NCI-H2227 (cell line): ENCODE measurements at regions not wholly inside any gene's neighbourhood (a gene's known extent, or its start where the extent isn't known, plus 50 kb on each side); places are given as distances from the start of the nearest gene placed in this dataset.
"Not testable (repeated sequence)": the region's sequence is repeated elsewhere in the genome, so short reads cannot be mapped to it uniquely, and the experiment has no call there.

Experiments used
- DNase-seq: peaks from one replicate; lab custom pipeline; 2025; ENCODE audit not compliant: unreplicated experiment; lab: John Stamatoyannopoulos, UW

GRCh38 chr4:66855956-66856355, 689.3 kb downstream of the CENPC start:
- DNase-seq, result no peak

DNA sequence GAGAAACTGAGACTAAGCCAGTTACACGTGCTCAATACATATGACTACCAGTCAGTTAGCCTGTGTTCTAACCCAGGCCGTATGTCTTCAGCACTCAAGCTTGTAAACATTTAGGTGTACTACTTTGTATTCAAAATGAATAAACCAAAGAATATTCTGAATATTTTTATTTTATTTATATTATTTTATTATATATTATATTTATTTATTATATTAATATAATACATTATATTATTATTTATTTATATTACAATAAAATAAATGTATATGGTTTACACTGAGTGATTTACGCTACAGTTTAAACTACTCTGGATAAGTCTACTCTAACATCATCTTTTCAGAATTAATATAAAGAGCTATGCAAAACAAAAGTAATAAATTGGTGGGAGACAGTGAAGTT, 691.5 kb downstream of the CENPC start:
- no peak for DNase-seq

- no peak for DNase-seq
Observed at GRCh38 chr4:66852843-66853242, 692.5 kb downstream of the CENPC start.

DNA sequence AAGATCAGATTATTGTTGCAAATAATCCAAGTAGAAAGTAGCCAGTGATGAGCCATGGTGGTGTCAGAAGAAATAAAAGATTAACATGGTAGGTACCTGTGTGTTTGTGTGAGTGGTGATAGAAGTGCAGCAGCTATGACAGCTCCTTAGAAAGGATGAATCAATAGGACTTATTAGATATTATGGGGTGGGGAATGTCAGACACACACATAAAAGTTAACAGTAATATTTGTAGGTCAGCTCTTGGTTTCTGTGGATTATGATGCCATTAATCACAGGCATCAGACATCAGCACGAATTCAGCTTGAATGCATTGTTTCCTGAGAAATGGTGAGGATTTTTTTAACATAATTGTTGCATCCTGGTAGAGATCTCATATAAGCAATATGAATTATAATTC, 695.7 kb downstream of the CENPC start:
- DNase-seq, result no peak

DNA sequence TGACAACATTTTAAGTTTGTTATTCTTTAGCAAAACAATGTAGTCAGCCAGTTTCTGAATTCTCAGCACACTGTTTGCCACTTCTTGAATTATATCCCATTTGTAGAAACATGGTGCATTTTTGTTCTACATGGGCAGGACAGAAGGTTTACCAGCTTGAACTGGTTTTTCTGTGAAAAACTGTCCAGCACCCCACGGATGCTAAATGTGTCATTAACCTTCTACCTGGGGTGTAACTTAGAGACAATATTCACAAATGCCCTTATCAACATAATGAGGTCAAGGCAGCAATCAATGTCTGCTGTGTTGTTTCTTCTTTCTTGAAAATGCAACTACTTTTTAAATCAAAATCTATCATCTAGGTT, 702.6 kb downstream of the CENPC start:
- DNase-seq, result no peak

DNA sequence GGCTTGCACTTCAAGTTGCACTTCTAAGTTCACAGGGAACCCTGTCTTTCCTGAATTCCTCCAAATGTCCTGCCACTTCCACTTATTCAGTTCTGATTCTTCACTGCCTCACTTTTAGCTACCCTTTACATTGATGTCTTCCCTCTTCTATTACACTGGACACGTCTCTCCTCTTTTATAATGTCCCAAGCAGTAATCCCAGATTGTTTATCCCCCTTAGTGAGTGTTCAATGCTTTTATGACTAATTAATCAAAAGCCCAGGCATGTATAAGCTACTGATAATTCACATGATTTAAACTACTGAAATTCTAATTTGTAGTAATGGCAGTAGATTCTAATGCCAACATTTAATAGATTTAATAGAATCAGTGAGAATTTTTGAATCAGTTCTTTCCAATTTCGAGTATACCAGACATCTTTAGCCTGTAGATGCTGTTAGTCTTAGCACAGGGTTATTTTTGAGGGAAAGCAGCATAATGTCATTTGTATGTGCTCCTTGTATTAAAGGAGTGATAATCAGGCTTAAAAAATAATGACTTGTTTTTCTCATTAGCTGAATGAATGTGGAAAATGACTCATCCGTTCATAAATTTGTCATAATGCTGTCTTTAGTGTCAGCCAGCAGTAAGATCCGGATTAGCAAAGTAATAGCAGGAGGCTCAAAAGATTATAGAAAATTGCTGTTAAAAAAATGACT, 703.1 kb downstream of the CENPC start:
- no peak for DNase-seq

DNA sequence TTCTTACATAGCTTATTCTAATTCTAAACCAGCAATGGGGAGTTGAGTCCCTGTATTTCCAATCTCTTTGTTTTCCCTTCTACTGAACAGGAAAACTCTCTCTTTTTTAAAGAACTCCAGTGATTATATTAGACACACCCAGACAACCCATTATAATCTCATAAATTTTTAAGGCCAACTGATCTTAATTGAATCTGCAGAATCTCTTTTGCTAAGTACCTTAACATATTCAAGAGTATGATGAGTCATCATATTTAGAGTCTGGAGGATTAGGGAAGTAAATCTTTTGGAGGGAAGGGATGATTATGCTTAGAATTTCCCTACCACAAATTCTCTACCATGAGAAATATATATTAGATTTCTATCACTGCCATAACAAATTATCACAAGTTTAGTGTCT, 705.1 kb downstream of the CENPC start:
- DNase-seq, result no peak

DNA sequence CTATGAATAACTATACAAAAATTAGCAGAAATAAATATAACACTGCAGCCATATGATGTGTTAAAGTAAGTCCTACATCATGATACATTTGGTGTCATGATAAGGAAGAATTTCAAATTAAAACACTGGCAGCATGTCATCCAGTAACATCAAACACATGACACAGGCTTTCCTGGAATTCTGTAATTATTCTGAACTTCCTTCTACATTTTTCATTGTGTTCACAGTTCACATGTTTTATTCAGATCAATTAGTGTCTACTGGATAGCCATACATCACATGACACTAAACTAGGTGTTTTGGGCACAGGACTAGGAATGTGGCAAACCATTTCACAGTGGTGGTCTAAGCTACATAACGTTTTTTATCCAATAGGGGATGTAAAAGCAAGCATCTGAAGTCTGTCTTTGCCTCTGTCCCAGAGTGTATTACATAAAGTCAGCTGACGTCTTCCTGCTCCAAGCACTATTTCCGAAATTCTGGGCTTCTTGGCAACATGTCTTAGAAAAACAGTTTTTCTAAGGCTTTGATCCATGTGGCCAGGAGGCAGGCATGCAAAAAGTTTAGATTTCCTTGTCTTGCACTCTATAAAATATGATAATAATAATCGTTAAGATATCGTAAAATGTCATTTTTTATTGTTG, 707.9 kb downstream of the CENPC start:
- DNase-seq, result no peak

GRCh38 chr4:66829310-66829709, 716.0 kb downstream of the CENPC start:
- no peak for DNase-seq

GRCh38 chr4:66820681-66821080, 724.6 kb downstream of the CENPC start:
- DNase-seq, result no peak

DNA sequence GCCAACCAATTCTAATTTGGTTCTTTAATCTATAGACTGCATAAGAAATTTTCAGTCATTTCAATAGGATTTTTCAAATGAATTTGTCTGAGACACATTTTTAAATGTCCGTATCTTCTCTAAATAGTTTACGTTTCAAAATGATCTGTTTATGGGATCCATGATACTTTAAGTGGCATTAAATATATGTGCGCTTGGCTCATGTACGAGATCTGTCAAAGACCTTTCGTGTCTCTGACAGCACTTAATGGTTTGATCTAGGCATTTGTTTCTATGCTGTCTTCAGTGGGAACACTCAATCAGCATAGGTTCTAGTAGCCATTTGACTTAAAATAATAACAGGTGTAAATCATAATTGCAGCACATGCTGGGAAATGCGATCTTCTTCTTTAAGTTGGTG, 731.0 kb downstream of the CENPC start:
- DNase-seq, result no peak

- DNase-seq, result peak; percentile 37
Observed at GRCh38 chr4:66805582-66805981, 739.7 kb downstream of the CENPC start.

DNA sequence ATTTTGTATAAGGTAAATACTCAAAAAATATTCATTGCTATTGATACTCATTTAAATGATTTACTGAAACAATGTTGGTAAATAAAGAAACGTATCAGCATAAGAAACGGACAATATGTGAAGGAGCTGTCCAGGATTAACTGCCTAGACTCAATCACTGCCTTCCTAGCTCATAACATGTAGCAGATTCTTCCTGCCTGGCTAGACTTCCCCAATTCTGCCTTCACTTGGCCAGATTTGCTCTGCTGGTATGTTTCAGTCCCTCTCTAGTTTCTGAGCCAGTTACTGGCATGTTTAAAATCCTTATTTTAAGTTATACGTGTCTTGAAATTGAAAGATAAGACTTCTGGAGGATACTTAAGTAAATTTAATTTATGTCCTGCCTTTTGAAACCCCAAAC, 740.3 kb downstream of the CENPC start:
- DNase-seq, result peak; percentile 45

DNA sequence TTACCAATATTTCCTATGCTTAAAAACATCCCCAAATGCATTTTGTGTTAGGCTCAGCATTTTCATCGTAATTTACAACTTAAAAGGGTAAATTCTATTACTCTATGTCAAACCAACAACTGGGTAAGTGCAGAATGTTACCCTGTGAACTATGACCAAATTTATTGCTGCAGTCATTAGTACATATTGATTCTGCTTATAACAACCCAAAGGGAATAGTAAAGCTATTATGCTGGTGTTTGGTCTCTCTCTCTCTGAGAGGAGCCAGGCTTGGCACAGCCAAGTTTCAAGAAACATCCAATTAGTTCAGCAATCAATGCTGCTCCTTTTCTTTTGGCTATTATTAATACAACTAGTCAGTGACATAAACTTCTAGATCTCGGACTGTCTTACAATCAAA, 747.7 kb downstream of the CENPC start:
- no peak for DNase-seq

- DNase-seq, result no peak
Observed at GRCh38 chr4:66795724-66796123, 749.6 kb downstream of the CENPC start.

GRCh38 chr4:66794390-66795034, 750.8 kb downstream of the CENPC start:
- no peak for DNase-seq

GRCh38 chr4:66791686-66792085, 753.6 kb downstream of the CENPC start:
- DNase-seq, result no peak

GRCh38 chr4:66785479-66785878, 759.8 kb downstream of the CENPC start:
- no peak for DNase-seq

GRCh38 chr4:66782751-66783150, 762.6 kb downstream of the CENPC start:
- not testable (repeated sequence) for DNase-seq

DNA sequence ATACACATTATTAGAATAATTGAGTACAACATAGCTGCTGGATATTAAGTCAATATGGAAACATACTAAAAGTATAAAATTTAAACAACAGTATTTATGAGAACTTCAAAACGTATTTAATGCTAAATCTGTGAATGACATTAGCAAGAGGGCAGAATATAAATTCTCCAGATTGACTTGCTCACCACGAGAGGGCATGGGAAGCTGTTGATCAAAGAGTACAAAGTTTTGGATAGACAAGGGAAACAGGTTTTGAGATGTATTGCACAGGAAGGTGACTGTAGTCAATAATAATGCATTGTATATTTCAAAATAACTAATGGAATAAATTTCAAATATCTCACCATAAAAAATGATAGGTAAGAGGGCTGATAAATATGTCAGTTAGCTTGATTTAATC, 768.2 kb downstream of the CENPC start:
- DNase-seq, result no peak

GRCh38 chr4:66769441-66769840, 775.9 kb downstream of the CENPC start:
- no peak for DNase-seq

DNA sequence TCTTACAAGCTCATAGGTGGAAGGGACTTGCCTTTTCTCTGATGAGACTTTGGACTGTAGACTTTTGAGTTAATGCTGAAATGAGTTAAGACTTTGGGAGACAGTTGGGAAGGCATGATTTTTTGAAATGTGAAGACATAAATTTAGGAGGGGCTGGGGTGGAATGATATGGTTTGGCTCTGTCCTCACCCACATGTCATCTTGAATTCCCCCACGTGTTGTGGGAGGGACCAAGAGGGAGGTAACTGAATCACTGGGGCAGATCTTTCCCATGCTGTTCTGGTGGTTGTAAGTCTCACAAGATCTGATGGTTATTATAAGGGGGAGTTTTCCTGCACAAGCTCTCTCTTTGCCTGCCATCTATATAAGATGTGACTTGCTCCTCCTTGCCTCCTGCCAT, 777.9 kb downstream of the CENPC start:
- no peak for DNase-seq

GRCh38 chr4:66766557-66766956, 778.7 kb downstream of the CENPC start:
- DNase-seq, result no peak
